HepG2 (cell line): ENCODE measurements at regions not wholly inside any gene's neighbourhood (a gene's known extent, or its start where the extent isn't known, plus 50 kb on each side); places are given as distances from the start of the nearest gene placed in this dataset.

Source experiments
- CBX2 ChIP-seq, 2 experiments: fragments of 200-600 bp in 1 of 2; sonication (generic); formaldehyde crosslinking in 1 of 2; IDR thresholded peaks; 2 replicates each; pipeline versions ENCODE4 v1.7.0 to v1.8.1; 2018 to 2022; ENCODE audit warnings: low read depth in 2 of 2, low read length in 1 of 2, mild to moderate bottlenecking in 1 of 2, missing genetic modification reagents in 1 of 2
- CCDC6 ChIP-seq: sonication (generic); formaldehyde crosslinking; IDR thresholded peaks from 2 replicates; pipeline ENCODE4 v1.8.1; 2022; ENCODE audit warnings: mild to moderate bottlenecking, missing genetic modification reagents, moderate library complexity
- ESRRA ChIP-seq: sonication (generic); formaldehyde crosslinking; IDR thresholded peaks from 2 replicates; pipeline ENCODE4 v1.5.1; 2020; ENCODE audit warnings: mild to moderate bottlenecking, low read depth, missing genetic modification reagents
- FOXJ3 ChIP-seq: sonication (generic); formaldehyde crosslinking; IDR thresholded peaks from 2 replicates; pipeline ENCODE4 v1.4.0; 2020; ENCODE audit warnings: missing genetic modification reagents, mild to moderate bottlenecking, borderline replicate concordance
- PRMT3 ChIP-seq: sonication (generic); formaldehyde crosslinking; IDR thresholded peaks from 2 replicates; pipeline ENCODE4 v1.8.1; 2022; ENCODE audit warnings: low read depth, mild to moderate bottlenecking, moderate library complexity, missing genetic modification reagents, borderline replicate concordance
- RBFOX2 ChIP-seq: fragments of 200-400 bp; formaldehyde crosslinking; IDR thresholded peaks from 2 replicates; pipeline ENCODE4 v1.6.1; 2017; ENCODE audit warnings: low read depth, mild to moderate bottlenecking, low read length
- SAP130 ChIP-seq: IDR thresholded peaks from 2 replicates; pipeline ENCODE4 v1.6.1; 2016; ENCODE audit warnings: low read depth
- SP140L ChIP-seq: sonication (generic); formaldehyde crosslinking; IDR thresholded peaks from 2 replicates; pipeline ENCODE4 v1.4.0; 2020; ENCODE audit warnings: missing genetic modification reagents, borderline replicate concordance
- SPEN ChIP-seq: sonication (generic); formaldehyde crosslinking; IDR thresholded peaks from 2 replicates; pipeline ENCODE4 v1.5.1; 2020; ENCODE audit warnings: low read depth, mild to moderate bottlenecking, missing genetic modification reagents
- SRY ChIP-seq: sonication (generic); formaldehyde crosslinking; IDR thresholded peaks from 2 replicates; pipeline ENCODE4 v1.8.0; 2022; ENCODE audit warnings: mild to moderate bottlenecking, missing genetic modification reagents
- YEATS4 ChIP-seq: sonication (generic); formaldehyde crosslinking; IDR thresholded peaks from 2 replicates; pipeline ENCODE4 v1.4.0; 2020; ENCODE audit warnings: missing genetic modification reagents, borderline replicate concordance
- ZNF136 ChIP-seq: sonication (generic); formaldehyde crosslinking; IDR thresholded peaks from 2 replicates; pipeline ENCODE4 v1.8.1; 2022; ENCODE audit warnings: low read depth, mild to moderate bottlenecking, moderate library complexity, missing genetic modification reagents
- ZNF230 ChIP-seq: sonication (generic); formaldehyde crosslinking; IDR thresholded peaks from 2 replicates; pipeline ENCODE4 v1.4.0; 2020; ENCODE audit warnings: mild to moderate bottlenecking, missing genetic modification reagents
- ZNF326 ChIP-seq: sonication (generic); formaldehyde crosslinking; IDR thresholded peaks from 2 replicates; pipeline ENCODE4 v1.4.0; 2020; ENCODE audit warnings: missing genetic modification reagents, borderline replicate concordance
- ZNF543 ChIP-seq: sonication (generic); formaldehyde crosslinking; IDR thresholded peaks from 2 replicates; pipeline ENCODE4 v1.4.0; 2020; ENCODE audit warnings: mild to moderate bottlenecking, missing genetic modification reagents
- TF ChIP-seq, protein P1 (sequence below): IDR thresholded peaks from 2 replicates; pipeline ENCODE4 v1.6.1; 2016; ENCODE audit warnings: missing genetic modification reagents, missing compliant biosample characterization
- TF ChIP-seq, protein P2 (sequence below): sonication (generic); IDR thresholded peaks from 2 replicates; pipeline ENCODE4 v1.6.1; 2016; ENCODE audit warnings: low read depth, borderline replicate concordance
- TF ChIP-seq, protein P3 (sequence below): sonication (generic); formaldehyde crosslinking; IDR thresholded peaks from 2 replicates; pipeline ENCODE4 v1.4.0; 2020; ENCODE audit warnings: missing genetic modification reagents
- TF ChIP-seq, protein P4 (sequence below): sonication (generic); formaldehyde crosslinking; IDR thresholded peaks from 2 replicates; pipeline ENCODE4 v1.9.0; 2022; ENCODE audit warnings: missing genetic modification reagents, mild to moderate bottlenecking, borderline replicate concordance
- TF ChIP-seq, protein P5 (sequence below): sonication (generic); formaldehyde crosslinking; IDR thresholded peaks from 2 replicates; pipeline ENCODE4 v1.4.0; 2020; ENCODE audit warnings: missing genetic modification reagents

DNA sequence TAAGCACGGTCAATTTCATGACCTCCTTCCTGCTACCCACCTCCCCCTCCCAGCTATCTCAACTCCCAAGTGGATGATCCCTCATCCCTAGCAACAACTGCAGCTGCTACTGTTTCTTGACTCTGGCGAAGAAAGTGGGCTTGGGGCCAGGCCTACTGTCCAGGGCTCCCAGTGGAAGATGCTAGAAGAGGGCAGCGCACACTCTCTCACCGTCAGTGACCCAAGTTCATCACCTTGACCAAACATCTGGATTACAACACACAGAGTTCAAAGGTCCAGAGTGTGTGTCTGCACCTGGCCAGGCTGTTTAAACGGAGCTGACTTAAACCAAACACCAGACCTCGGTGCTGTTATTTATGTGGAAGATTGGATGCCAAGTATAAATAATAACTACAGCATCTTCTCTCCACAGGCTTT lies 385.6 kb downstream of the SHQ1 start (continued):
- TF ChIP-seq CCDC6 (peak; percentile 66; the same call in 1 of the 2 replicates), ZNF326 (CRISPR knock-in tag) (no peak), SRY (peak; percentile 46; the same call in 1 of the 2 replicates), ESRRA (peak; percentile 97), PRMT3 (CRISPR knock-in tag) (no peak), ZNF230 (CRISPR knock-in tag) (no peak), RBFOX2 (no peak), ZNF136 (CRISPR knock-in tag) (no peak), CBX2 (IDR thresholded peaks at IDR 0.05; ENCODE audit: low read depth, low read length) (no peak), CBX2 (CRISPR knock-in tag; IDR thresholded peaks at IDR 0.05; ENCODE audit: low read depth) (no peak), SPEN (CRISPR knock-in tag) (peak; percentile 56; the same call in 1 of the 2 replicates), SAP130 (peak; percentile 67), ZNF543 (CRISPR knock-in tag) (peak; percentile 62; the same call in 1 of the 2 replicates), SP140L (CRISPR knock-in tag) (0 out of 2 replicates have a peak, but pooled peaks have one; percentile 44), FOXJ3 (CRISPR knock-in tag) (peak; percentile 61; the same call in 1 of the 2 replicates), YEATS4 (CRISPR knock-in tag) (no peak; the same call in 1 of the 2 replicates)
- TF ChIP-seq, protein P1, sequence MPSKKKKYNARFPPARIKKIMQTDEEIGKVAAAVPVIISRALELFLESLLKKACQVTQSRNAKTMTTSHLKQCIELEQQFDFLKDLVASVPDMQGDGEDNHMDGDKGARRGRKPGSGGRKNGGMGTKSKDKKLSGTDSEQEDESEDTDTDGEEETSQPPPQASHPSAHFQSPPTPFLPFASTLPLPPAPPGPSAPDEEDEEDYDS (CRISPR knock-in tag) = 0 out of 2 replicates have a peak, but pooled peaks have one; percentile 24
- TF ChIP-seq, protein P2, sequence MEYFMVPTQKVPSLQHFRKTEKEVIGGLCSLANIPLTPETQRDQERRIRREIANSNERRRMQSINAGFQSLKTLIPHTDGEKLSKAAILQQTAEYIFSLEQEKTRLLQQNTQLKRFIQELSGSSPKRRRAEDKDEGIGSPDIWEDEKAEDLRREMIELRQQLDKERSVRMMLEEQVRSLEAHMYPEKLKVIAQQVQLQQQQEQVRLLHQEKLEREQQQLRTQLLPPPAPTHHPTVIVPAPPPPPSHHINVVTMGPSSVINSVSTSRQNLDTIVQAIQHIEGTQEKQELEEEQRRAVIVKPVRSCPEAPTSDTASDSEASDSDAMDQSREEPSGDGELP = peak; percentile 68; the same call in 1 of the 2 replicates
- TF ChIP-seq, protein P3, sequence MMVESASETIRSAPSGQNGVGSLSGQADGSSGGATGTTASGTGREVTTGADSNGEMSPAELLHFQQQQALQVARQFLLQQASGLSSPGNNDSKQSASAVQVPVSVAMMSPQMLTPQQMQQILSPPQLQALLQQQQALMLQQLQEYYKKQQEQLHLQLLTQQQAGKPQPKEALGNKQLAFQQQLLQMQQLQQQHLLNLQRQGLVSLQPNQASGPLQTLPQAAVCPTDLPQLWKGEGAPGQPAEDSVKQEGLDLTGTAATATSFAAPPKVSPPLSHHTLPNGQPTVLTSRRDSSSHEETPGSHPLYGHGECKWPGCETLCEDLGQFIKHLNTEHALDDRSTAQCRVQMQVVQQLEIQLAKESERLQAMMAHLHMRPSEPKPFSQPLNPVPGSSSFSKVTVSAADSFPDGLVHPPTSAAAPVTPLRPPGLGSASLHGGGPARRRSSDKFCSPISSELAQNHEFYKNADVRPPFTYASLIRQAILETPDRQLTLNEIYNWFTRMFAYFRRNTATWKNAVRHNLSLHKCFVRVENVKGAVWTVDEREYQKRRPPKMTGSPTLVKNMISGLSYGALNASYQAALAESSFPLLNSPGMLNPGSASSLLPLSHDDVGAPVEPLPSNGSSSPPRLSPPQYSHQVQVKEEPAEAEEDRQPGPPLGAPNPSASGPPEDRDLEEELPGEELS (CRISPR knock-in tag) = peak; percentile 68
- TF ChIP-seq, protein P4, sequence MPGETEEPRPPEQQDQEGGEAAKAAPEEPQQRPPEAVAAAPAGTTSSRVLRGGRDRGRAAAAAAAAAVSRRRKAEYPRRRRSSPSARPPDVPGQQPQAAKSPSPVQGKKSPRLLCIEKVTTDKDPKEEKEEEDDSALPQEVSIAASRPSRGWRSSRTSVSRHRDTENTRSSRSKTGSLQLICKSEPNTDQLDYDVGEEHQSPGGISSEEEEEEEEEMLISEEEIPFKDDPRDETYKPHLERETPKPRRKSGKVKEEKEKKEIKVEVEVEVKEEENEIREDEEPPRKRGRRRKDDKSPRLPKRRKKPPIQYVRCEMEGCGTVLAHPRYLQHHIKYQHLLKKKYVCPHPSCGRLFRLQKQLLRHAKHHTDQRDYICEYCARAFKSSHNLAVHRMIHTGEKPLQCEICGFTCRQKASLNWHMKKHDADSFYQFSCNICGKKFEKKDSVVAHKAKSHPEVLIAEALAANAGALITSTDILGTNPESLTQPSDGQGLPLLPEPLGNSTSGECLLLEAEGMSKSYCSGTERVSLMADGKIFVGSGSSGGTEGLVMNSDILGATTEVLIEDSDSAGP (CRISPR knock-in tag) = 0 out of 2 replicates have a peak, but pooled peaks have one; percentile 23
- TF ChIP-seq, protein P5, sequence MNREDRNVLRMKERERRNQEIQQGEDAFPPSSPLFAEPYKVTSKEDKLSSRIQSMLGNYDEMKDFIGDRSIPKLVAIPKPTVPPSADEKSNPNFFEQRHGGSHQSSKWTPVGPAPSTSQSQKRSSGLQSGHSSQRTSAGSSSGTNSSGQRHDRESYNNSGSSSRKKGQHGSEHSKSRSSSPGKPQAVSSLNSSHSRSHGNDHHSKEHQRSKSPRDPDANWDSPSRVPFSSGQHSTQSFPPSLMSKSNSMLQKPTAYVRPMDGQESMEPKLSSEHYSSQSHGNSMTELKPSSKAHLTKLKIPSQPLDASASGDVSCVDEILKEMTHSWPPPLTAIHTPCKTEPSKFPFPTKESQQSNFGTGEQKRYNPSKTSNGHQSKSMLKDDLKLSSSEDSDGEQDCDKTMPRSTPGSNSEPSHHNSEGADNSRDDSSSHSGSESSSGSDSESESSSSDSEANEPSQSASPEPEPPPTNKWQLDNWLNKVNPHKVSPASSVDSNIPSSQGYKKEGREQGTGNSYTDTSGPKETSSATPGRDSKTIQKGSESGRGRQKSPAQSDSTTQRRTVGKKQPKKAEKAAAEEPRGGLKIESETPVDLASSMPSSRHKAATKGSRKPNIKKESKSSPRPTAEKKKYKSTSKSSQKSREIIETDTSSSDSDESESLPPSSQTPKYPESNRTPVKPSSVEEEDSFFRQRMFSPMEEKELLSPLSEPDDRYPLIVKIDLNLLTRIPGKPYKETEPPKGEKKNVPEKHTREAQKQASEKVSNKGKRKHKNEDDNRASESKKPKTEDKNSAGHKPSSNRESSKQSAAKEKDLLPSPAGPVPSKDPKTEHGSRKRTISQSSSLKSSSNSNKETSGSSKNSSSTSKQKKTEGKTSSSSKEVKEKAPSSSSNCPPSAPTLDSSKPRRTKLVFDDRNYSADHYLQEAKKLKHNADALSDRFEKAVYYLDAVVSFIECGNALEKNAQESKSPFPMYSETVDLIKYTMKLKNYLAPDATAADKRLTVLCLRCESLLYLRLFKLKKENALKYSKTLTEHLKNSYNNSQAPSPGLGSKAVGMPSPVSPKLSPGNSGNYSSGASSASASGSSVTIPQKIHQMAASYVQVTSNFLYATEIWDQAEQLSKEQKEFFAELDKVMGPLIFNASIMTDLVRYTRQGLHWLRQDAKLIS (CRISPR knock-in tag) = no peak
